RKO (cell line): ENCODE measurements at regions not wholly inside any gene's neighbourhood (a gene's known extent, or its start where the extent isn't known, plus 50 kb on each side); places are given as distances from the start of the nearest gene placed in this dataset.

Experiments used
- DNase-seq: peaks from one replicate; pipeline ENCODE4 v3.0.0-alpha.2; 2016; ENCODE audit warnings: low spot score

- no peak for DNase-seq
These were observed 130.9 kb upstream of the PTPN1 start for GRCh38 chr20:50379049-50379990.

DNA sequence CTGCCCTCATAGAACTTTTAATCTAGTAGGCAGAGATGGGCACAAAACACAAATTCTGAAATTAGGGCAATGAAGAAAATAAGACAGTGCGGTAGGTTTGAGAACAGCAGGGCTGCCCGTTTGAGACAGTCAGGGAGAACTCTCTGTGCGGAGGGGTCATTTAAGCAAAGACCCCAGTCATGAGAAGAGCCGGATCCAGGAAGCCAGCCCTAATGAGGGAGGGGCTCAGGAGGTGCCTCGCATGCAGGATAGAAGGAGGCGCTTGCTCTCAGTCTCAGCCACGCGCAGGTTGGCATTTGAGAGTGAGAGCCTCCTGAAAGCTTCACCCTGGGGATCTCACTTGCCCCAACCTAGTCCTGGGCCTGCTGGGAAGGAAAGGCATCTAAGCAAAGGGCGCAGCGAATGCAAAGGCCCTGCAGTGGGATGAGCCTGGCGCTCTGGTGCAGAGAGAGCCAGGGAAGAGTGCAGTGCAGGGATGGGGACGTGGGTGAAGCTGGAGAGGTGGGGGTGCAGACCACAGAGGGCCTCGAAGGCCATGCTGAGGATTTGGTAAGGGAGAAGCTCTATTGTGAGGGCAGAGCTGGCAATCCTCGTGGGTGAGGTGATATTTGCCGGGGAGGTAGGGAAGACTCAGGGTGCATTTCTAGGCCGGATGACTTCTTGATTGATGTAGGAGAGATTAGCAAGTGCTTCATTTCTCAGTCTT is 130.0 kb upstream of the PTPN1 start:
- DNase-seq, result no peak

DNA sequence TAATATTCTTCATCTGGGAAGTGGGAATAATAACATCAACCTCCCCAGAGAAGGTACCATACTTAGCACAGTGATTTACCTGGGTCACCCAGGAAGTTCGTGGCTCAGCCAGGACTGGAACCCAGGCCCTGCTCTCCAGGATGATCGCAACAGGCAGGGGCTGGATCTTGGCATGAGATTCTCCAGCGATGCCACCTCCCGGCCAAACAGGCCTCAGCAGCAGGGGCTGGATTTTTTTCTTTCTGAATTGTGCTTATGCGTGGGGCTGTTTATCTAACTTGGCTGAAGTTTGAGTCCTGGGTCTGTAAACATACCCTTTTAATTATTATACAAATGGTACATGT is 129.5 kb upstream of the PTPN1 start:
- DNase-seq, result peak; percentile 59

DNA sequence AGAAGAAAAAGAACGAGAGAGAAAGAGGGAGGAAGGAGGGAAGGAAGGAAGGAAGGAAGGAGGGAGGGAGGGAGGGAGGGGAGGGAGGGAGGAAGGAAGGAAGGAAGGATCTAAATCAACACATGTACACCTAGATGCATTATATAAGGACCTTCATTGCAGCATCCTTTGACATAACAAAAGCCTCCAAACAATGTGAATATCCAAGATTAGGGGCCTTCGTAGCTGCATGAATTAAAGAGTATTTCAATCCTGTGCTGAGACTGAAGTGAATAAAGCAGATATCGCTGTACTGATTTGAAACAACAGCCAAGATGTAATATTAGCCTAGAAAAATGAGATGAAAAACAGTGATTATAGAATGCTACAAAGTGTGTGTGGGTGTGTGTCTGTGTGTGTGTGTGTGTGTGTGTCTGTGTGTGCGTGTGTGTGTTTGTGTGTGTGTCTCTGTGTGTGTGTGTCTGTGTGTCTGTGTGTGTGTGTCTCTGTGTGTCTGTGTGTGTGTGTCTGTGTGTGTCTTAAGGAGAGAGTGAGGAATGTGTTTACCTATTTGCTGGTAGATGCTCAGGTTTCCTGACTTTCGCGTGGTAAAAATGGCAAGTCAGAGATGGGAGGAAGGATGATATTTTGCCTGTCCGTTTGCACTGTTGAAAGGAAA is 129.0 kb upstream of the PTPN1 start:
- DNase-seq, result no peak

DNA sequence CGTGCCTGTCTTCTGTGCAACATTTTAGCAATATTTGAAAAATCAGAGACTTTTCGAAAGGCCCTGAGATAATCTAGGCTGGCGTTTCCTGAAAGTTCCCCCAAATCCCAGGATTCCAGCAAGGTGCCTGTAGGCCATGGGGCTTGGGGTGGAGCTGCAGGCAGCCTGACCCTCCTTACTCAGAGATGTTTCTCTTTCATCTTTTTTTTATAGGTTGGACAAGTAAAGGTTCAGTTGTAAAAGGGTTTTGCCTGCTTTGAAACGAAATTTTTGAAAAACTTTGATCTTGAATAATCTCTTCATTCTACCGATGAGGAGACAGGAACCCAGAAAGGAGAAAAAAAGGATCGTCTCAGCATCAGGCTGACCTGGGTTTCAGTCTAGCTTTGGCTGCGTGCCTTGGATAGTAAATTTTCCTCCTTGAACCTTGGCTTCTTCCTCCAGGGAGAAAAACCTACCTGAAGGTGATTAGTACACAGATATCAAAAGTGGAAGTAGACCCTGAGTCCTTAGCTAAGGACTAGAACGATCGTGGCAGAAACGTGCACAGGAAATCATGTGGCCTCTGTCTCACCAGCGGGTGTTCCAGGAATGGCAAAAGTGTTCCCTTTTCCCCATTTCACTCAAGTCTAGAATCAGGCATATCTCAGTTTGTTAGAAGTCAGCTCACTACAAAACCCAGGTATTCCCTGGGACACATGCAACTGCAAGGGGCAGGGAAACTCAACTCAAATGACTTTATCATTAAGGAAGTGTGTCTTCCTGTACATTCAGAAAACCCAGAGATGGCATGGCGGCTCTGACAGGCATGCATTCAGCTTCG is 128.2 kb upstream of the PTPN1 start:
- no peak for DNase-seq

- no peak for DNase-seq
These were observed 124.2 kb upstream of the PTPN1 start for GRCh38 chr20:50385733-50386640.

- DNase-seq, result no peak
These were observed 123.6 kb upstream of the PTPN1 start for GRCh38 chr20:50386641-50386960.

DNA sequence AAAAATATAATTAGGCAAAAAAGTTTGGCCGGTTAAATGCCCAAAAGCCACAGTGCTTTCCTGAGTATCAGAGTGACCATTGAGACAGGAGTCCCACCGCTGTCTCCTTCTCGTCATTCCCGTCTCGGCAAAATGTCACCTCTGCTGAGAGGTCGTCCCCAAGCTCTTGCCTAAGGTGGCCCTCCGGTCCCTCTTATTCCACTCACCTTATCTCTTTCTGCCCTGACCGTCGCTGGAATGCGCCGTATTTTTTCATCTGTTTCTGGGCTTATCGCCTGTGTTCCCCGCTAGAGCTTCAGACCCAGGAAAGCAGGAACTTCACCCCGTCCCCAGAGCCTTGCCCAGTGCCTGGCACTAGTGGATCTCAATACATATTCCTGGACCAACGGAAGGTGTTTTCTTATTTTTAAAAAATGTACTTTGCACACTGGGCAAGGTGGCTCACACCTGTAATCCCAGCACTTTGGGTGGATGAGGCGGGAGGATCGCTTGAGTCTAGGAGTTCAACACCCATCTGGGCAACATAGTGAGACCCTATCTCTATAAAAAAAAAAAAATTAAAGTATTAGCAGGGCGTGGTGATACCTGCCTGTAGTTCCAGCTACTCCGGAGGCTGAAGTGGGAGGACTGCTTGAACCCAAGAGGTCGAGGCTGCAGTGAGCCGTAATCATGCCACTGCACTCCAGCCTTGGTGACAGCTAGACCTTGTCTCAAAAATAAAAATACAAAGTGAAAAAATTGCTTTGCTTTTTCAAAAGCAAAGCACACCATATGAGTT is 122.8 kb upstream of the PTPN1 start:
- no peak for DNase-seq

DNA sequence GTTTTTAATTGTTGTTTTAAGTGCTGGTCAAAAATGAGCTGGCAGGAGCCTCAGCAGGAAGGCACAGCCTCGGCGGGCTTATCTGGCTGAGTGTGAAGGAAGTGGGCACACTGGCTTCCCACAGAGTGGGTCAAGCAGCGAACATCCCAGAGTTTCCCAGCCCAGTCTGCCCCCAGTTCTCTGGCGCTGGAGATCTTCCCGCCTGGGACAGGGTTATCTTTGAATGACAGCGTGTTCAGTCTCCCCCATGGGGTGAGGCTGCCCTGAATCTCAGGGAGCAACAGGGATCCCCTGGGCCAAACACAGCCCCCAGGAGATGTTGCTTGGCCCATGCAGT is 122.2 kb upstream of the PTPN1 start:
- DNase-seq, result no peak

- DNase-seq, result no peak
These were observed 121.3 kb upstream of the PTPN1 start for GRCh38 chr20:50388733-50389437.

GRCh38 chr20:50389438-50389807 is 120.8 kb upstream of the PTPN1 start:
- DNase-seq, result no peak

- no peak for DNase-seq
These were observed 120.1 kb upstream of the PTPN1 start for GRCh38 chr20:50389808-50390684.

DNA sequence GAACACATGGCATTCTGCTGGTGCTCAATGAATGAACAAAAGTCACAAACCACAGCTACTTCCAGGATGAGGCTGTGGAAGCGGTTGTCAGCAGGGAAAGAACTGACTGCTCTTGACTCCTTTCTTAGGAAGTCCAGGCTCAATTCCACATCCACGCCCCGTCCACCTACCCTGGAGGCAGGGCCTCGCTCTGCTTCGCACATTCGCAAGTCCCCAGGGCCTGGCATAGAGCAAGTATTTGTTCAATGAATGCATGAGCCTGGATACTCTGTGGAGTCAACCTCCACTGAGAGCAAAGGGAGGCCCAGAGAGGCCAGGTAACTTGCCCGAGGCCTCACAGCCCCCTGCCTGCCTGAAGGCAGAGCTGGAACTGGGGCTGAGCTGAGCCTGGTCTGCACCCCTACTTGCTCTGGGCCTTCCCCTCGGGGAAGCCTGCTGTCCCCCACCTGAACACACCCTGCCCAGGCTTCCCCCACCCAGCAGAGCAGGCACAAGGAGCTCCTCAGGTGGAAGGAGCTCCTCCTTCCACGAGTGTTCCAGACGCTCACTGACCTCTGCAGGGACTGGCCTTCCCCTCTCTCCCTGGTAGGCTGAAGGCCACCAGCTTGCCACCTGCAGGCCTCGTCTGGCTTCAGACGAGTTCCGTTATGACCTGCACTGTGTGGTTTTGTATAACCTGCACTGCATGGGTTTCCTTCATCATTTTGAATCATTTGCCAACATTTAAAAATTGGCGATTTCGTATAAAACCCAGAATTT is 119.3 kb upstream of the PTPN1 start:
- no peak for DNase-seq

GRCh38 chr20:50391444-50392137 is 118.6 kb upstream of the PTPN1 start:
- DNase-seq, result no peak

GRCh38 chr20:50392138-50392866 is 117.9 kb upstream of the PTPN1 start:
- DNase-seq, result no peak

GRCh38 chr20:50393242-50393641 is 116.9 kb upstream of the PTPN1 start:
- no peak for DNase-seq
